A673 (cell line): ENCODE measurements at regions not wholly inside any gene's neighbourhood (a gene's known extent, or its start where the extent isn't known, plus 50 kb on each side); places are given as distances from the start of the nearest gene placed in this dataset.

Source experiments
- BruUV-seq: library from RNA; stranded (reverse); fragments of 400-500 nt; replicated peaks from 2 replicates; lab custom pipeline; 2021; lab: Mats Ljungman, UMichigan
- CTCF ChIA-PET: fragments of 300-600 bp; sonication (Branson Sonifier 250); formaldehyde crosslinking; loops from one replicate; lab custom pipeline; 2022; ENCODE audit warnings: antibody characterized with exemption; lab: Charles Lee
- POLR2A ChIA-PET: fragments of 300-600 bp; sonication (Branson Sonifier 250); formaldehyde crosslinking; loops from one replicate; lab custom pipeline; 2022; ENCODE audit warnings: antibody characterized with exemption; ENCODE audit not compliant: low non-redundant PET; lab: Charles Lee
- DNase-seq: peaks from one replicate; pipeline ENCODE4 v3.0.0-alpha.2; 2015; ENCODE audit warnings: low spot score
- H3K27ac ChIP-seq: fragments of 200-600 bp; sonication (generic); 2 replicates; pipeline ENCODE4 v1.5.1; 2016; ENCODE audit warnings: mixed run types, low read depth, mild to moderate bottlenecking, mixed read lengths, antibody characterized with exemption, low read length; ENCODE audit not compliant: poor library complexity, severe bottlenecking
- H3K27me3 ChIP-seq: fragments of 200-600 bp; sonication (generic); replicated peaks from 2 replicates; pipeline ENCODE4 v1.6.1; 2017; ENCODE audit warnings: mixed run types, low read depth, mild to moderate bottlenecking, mixed read lengths, antibody characterized with exemption, low read length; ENCODE audit not compliant: insufficient read depth, poor library complexity
- H3K36me3 ChIP-seq: fragments of 200-600 bp; sonication (generic); 2 replicates; pipeline ENCODE4 v1.6.1; 2016; ENCODE audit warnings: mixed run types, mild to moderate bottlenecking, mixed read lengths, antibody characterized with exemption, low read length; ENCODE audit not compliant: insufficient read depth, poor library complexity, severe bottlenecking
- H3K4me1 ChIP-seq: fragments of 200-600 bp; sonication (generic); 2 replicates; pipeline ENCODE4 v1.6.1; 2017; ENCODE audit warnings: mixed run types, mild to moderate bottlenecking, mixed read lengths, antibody characterized with exemption, low read length; ENCODE audit not compliant: insufficient read depth, poor library complexity, severe bottlenecking
- H3K4me3 ChIP-seq: fragments of 200-600 bp; sonication (generic); 2 replicates; pipeline ENCODE4 v1.5.1; 2016; ENCODE audit warnings: low read depth, mixed run types, mild to moderate bottlenecking, mixed read lengths, low read length; ENCODE audit not compliant: poor library complexity, severe bottlenecking
- H3K9me3 ChIP-seq: fragments of 200-600 bp; sonication (generic); 2 replicates; pipeline ENCODE4 v1.6.1; 2016; ENCODE audit warnings: mixed run types, low read depth, mild to moderate bottlenecking, mixed read lengths, antibody characterized with exemption, low read length; ENCODE audit not compliant: poor library complexity, severe bottlenecking
- CTCF ChIP-seq: fragments of 300-800, 200-600 bp; sonication (generic); conservative IDR thresholded peaks from 2 replicates; pipeline ENCODE4 v1.5.1; 2017; ENCODE audit warnings: low read depth, mild to moderate bottlenecking, antibody characterized with exemption, low read length, moderate library complexity, mixed read lengths
- EZH2 ChIP-seq: fragments of 200-600 bp; sonication (generic); IDR thresholded peaks from 2 replicates; pipeline ENCODE4 v1.6.1; 2017; ENCODE audit warnings: borderline replicate concordance, low read depth, mild to moderate bottlenecking, mixed read lengths, antibody characterized with exemption, low read length; ENCODE audit not compliant: poor library complexity, severe bottlenecking
- intact Hi-C: fragments of 100-400 bp; cut with micrococcal nuclease; formaldehyde crosslinking; loops from one replicate; pipeline ENCODE4 v1.10.0; 2022; ENCODE audit not compliant: unreplicated experiment

- no peaks in the 10 kb centered on the region for H3K9me3 ChIP-seq
- no peaks in the 10 kb centered on the region for H3K27me3 ChIP-seq
- H3K36me3 ChIP-seq = no peaks in the 10 kb centered on the region
- no peak overlapping the region for H3K4me3 ChIP-seq
- no peaks in the 10 kb centered on the region for H3K4me1 ChIP-seq
- BruUV-seq = no TSS peak
- intact Hi-C loops = no loop called here
- TF ChIP-seq CTCF = no peak
- TF ChIP-seq EZH2 = no peak
- ChIA-PET POLR2A (no interaction called here), CTCF (no interaction called here)
- H3K27ac ChIP-seq = no peak overlapping the region
- no peak for DNase-seq
Measured at GRCh38 chr7:109930049-109930448, 1160.9 kb upstream of the LRRN3 start.

GRCh38 chr7:109939207-109939606, 1151.7 kb upstream of the LRRN3 start:
- Histone ChIP-seq H3K4me1 (no peaks in the 10 kb centered on the region), H3K27me3 (no peaks in the 10 kb centered on the region), H3K4me3 (no peak overlapping the region), H3K36me3 (no peaks in the 10 kb centered on the region), H3K9me3 (no peaks in the 10 kb centered on the region), H3K27ac (no peak overlapping the region)
- intact Hi-C loops = no loop called here
- ChIA-PET POLR2A (no interaction called here), CTCF (no interaction called here)
- TF ChIP-seq CTCF (no peak), EZH2 (no peak)
- no TSS peak for BruUV-seq
- DNase-seq = no peak

- H3K4me3 ChIP-seq = no peak overlapping the region
- CTCF ChIA-PET = no interaction called here
- no peak for DNase-seq
- no peaks in the 10 kb centered on the region for H3K27me3 ChIP-seq
- POLR2A ChIA-PET = no interaction called here
- no peaks in the 10 kb centered on the region for H3K36me3 ChIP-seq
- H3K27ac ChIP-seq = no peak overlapping the region
- no peaks in the 10 kb centered on the region for H3K9me3 ChIP-seq
- TF ChIP-seq EZH2 (no peak), CTCF (no peak)
- H3K4me1 ChIP-seq = no peaks in the 10 kb centered on the region
- no TSS peak for BruUV-seq
- intact Hi-C loops = no loop called here
Measured at GRCh38 chr7:109945820-109946518, 1145.0 kb upstream of the LRRN3 start.
